ENCODE measurements at regions not wholly inside any gene's neighbourhood (a gene's known extent, or its start where the extent isn't known, plus 50 kb on each side); places are given as distances from the start of the nearest gene placed in this dataset.

- Histone ChIP-seq H3K9ac (peak overlapping the region in 10 of 11 experiments; percentile 22 to 66 (median 61); a peak in 19 of 22 replicates), H3K4me2 (peak overlapping the region; percentile 66 to 86 (median 80)), H3K27ac (peak overlapping the region; percentile 52 to 93 (median 79); a peak in 21 of 22 replicates), H3K4me1 (peaks cover 41 to 95% (median 74%) of the 10 kb centered on the region in 10 experiments), H3K27me3 (no peaks in the 10 kb centered on the region), H3K9me3 (replicated peaks in 1 of 11) (no peaks in the 10 kb centered on the region), H3K36me3 (no peaks in the 10 kb centered on the region), H3K4me3 (peak overlapping the region in 2 of 10 experiments; percentile 5 to 24; a peak in 4 of 20 replicates), H4K20me1 (no peaks in the 10 kb centered on the region)
- peak in 6 of 11 experiments; percentile 38 to 69 (median 52); a peak in 5 of 22 replicates for TF ChIP-seq Cebpa-rat (IDR thresholded peaks at IDR 0.05)
These were observed 112.6 kb upstream of the CPEB4 start for GRCh38 chr5:173775261-173776197.

GRCh38 chr5:173777149-173777548 lies 111.0 kb upstream of the CPEB4 start:
- Histone ChIP-seq H3K4me1 (peaks cover 53 to 98% (median 84%) of the 10 kb centered on the region in 10 experiments), H3K36me3 (no peaks in the 10 kb centered on the region), H3K9ac (peak overlapping the region in 4 of 11 experiments; percentile 4 to 20 (median 10); a peak in 4 of 22 replicates), H4K20me1 (no peaks in the 10 kb centered on the region), H3K4me2 (peak overlapping the region; percentile 66 to 86 (median 79)), H3K27me3 (no peaks in the 10 kb centered on the region), H3K4me3 (no peak overlapping the region), H3K27ac (peak overlapping the region in 9 of 11 experiments; percentile 64 to 93 (median 79); a peak in 17 of 22 replicates), H3K9me3 (replicated peaks in 1 of 11) (no peaks in the 10 kb centered on the region)
- TF ChIP-seq Cebpa-rat (IDR thresholded peaks at IDR 0.05) = no peak

GRCh38 chr5:173777674-173778073 lies 110.5 kb upstream of the CPEB4 start:
- no peaks in the 10 kb centered on the region for H4K20me1 ChIP-seq
- H3K9ac ChIP-seq = peak overlapping the region in 5 of 11 experiments; percentile 4 to 31 (median 13); a peak in 7 of 22 replicates
- peak overlapping the region in 1 of 10 experiments; percentile 21; a peak in 1 of 20 replicates for H3K4me3 ChIP-seq
- TF ChIP-seq Cebpa-rat (IDR thresholded peaks at IDR 0.05) = no peak
- H3K4me2 ChIP-seq = peak overlapping the region; percentile 66 to 86 (median 79)
- H3K27ac ChIP-seq = peak overlapping the region in 10 of 11 experiments; percentile 56 to 93 (median 79); a peak in 20 of 22 replicates
- H3K27me3 ChIP-seq = no peaks in the 10 kb centered on the region
- H3K4me1 ChIP-seq = peaks cover 58 to 98% (median 84%) of the 10 kb centered on the region in 10 experiments
- H3K36me3 ChIP-seq = no peaks in the 10 kb centered on the region
- H3K9me3 ChIP-seq (replicated peaks in 1 of 11) = no peaks in the 10 kb centered on the region

GRCh38 chr5:173778152-173778782 lies 109.9 kb upstream of the CPEB4 start:
- peak in 3 of 11 experiments; percentile 10 to 53 (median 16); a peak in 3 of 22 replicates for TF ChIP-seq Cebpa-rat (IDR thresholded peaks at IDR 0.05)
- Histone ChIP-seq H4K20me1 (no peaks in the 10 kb centered on the region), H3K9me3 (replicated peaks in 1 of 11) (no peaks in the 10 kb centered on the region), H3K4me2 (peak overlapping the region; percentile 66 to 86 (median 79)), H3K4me1 (peaks cover 64 to 98% (median 89%) of the 10 kb centered on the region in 10 experiments), H3K9ac (peak overlapping the region in 3 of 11 experiments; percentile 6 to 31 (median 20); a peak in 6 of 22 replicates), H3K4me3 (peak overlapping the region in 1 of 10 experiments; percentile 21; a peak in 2 of 20 replicates), H3K27me3 (no peaks in the 10 kb centered on the region), H3K27ac (peak overlapping the region; percentile 7 to 93 (median 79); a peak in 21 of 22 replicates), H3K36me3 (no peaks in the 10 kb centered on the region)

GRCh38 chr5:173778784-173779304 lies 109.3 kb upstream of the CPEB4 start:
- no peak for TF ChIP-seq Cebpa-rat (IDR thresholded peaks at IDR 0.05)
- peak overlapping the region; percentile 66 to 86 (median 79); a peak in 21 of 22 replicates for H3K4me2 ChIP-seq
- H3K4me1 ChIP-seq = peaks cover 70 to 100% (median 94%) of the 10 kb centered on the region in 10 experiments
- H3K27ac ChIP-seq = peak overlapping the region; percentile 33 to 93 (median 79); a peak in 20 of 22 replicates
- H3K9ac ChIP-seq = no peak overlapping the region; a peak in 1 of 22 replicates
- H3K9me3 ChIP-seq (replicated peaks in 1 of 11) = no peaks in the 10 kb centered on the region
- no peaks in the 10 kb centered on the region for H3K27me3 ChIP-seq
- H4K20me1 ChIP-seq = no peaks in the 10 kb centered on the region
- no peak overlapping the region for H3K4me3 ChIP-seq
- no peaks in the 10 kb centered on the region for H3K36me3 ChIP-seq

- Histone ChIP-seq H3K9me3 (replicated peaks in 1 of 11) (no peaks in the 10 kb centered on the region), H3K4me3 (no peak overlapping the region), H3K27me3 (no peaks in the 10 kb centered on the region), H3K36me3 (no peaks in the 10 kb centered on the region), H3K4me1 (peaks cover 78 to 100% (median 93%) of the 10 kb centered on the region in 10 experiments), H4K20me1 (no peaks in the 10 kb centered on the region), H3K27ac (peak overlapping the region; percentile 88 to 95 (median 90); a peak in 19 of 22 replicates), H3K9ac (peak overlapping the region in 1 of 11 experiments; percentile 78; a peak in 2 of 22 replicates), H3K4me2 (peak overlapping the region; percentile 55 to 85 (median 73); a peak in 19 of 22 replicates)
- no peak for TF ChIP-seq Cebpa-rat (IDR thresholded peaks at IDR 0.05)
These were observed 107.6 kb upstream of the CPEB4 start for GRCh38 chr5:173780235-173781234.

GRCh38 chr5:173781432-173781815 lies 106.7 kb upstream of the CPEB4 start:
- Histone ChIP-seq H3K27ac (peak overlapping the region; percentile 88 to 95 (median 90)), H4K20me1 (no peaks in the 10 kb centered on the region), H3K4me2 (peak overlapping the region; percentile 55 to 85 (median 73)), H3K9me3 (replicated peaks in 1 of 11) (no peaks in the 10 kb centered on the region), H3K9ac (peak overlapping the region; percentile 57 to 78 (median 73); a peak in 20 of 22 replicates), H3K4me3 (no peak overlapping the region), H3K4me1 (peaks cover 78 to 100% (median 93%) of the 10 kb centered on the region in 10 experiments), H3K36me3 (no peaks in the 10 kb centered on the region), H3K27me3 (no peaks in the 10 kb centered on the region)
- no peak for TF ChIP-seq Cebpa-rat (IDR thresholded peaks at IDR 0.05)

Measured in BLaER1 treated with 17β-estradiol and CSF1 and Interleukin-3, amounts not matched to agents 10 nM and 100 nM (cell line).